ENCODE measurements at regions not wholly inside any gene's neighbourhood (a gene's known extent, or its start where the extent isn't known, plus 50 kb on each side); places are given as distances from the start of the nearest gene placed in this dataset.

DNA sequence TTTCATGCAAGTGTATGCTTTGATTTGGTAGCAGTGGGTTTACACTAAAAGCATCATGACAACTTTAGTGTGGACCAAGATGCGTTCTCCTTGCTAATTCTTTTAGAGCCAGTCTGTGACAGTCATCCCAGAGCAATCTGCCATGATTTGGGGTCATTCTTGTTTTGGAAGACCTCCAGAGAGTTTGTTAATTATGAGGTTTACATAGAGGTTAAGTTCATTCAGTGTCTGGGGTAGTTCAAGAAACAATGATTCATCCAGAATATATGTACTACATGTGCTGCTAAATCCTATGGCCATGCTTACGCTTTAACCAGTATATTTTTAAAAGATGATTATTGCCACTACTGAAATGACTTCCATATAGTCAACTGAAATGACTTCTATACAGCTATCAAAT, 328.5 kb upstream of the AGA start:
- no peaks in the 10 kb centered on the region for H3K27me3 ChIP-seq
- TF ChIP-seq, protein P1, sequence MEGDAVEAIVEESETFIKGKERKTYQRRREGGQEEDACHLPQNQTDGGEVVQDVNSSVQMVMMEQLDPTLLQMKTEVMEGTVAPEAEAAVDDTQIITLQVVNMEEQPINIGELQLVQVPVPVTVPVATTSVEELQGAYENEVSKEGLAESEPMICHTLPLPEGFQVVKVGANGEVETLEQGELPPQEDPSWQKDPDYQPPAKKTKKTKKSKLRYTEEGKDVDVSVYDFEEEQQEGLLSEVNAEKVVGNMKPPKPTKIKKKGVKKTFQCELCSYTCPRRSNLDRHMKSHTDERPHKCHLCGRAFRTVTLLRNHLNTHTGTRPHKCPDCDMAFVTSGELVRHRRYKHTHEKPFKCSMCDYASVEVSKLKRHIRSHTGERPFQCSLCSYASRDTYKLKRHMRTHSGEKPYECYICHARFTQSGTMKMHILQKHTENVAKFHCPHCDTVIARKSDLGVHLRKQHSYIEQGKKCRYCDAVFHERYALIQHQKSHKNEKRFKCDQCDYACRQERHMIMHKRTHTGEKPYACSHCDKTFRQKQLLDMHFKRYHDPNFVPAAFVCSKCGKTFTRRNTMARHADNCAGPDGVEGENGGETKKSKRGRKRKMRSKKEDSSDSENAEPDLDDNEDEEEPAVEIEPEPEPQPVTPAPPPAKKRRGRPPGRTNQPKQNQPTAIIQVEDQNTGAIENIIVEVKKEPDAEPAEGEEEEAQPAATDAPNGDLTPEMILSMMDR (IDR thresholded peaks at IDR 0.05), result no peak
- TF ChIP-seq POLR2AphosphoS5 (IDR thresholded peaks at IDR 0.05), result no peak
- TF ChIP-seq EP300 (IDR thresholded peaks at IDR 0.05), result no peak
- TF ChIP-seq POLR2A (IDR thresholded peaks at IDR 0.05), result no peak
- H3K9me3 ChIP-seq, result no peaks in the 10 kb centered on the region
- no peak overlapping the region for H3K4me3 ChIP-seq
- no peaks in the 10 kb centered on the region for H3K36me3 ChIP-seq
- H3K4me1 ChIP-seq, result no peaks in the 10 kb centered on the region
- DNase-seq (ENCODE audit: low spot score in 2 of 2), result no peak
- no peak overlapping the region for H3K27ac ChIP-seq
- 81% methylated on average over 2 of the region's 2 CpGs for WGBS

DNA sequence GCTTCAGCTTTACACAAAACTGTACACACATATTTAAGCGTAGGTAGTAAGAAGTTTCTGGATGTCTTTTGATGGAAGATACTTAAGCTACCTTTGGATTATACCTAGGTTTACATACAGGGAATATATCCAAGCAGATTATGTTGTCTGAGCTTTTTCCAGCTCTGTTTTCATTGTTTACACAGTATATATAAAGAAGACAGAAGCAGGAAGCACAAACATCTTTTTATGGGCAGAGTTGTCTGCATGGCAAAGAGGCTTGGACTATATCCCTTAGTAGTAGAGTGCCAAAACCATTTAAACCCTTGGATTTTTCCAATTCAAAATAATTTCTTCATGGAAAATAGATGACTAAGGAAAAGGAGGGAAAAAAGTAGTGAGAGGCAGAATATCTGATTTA, 329.4 kb upstream of the AGA start:
- H3K27ac ChIP-seq, result no peak overlapping the region

DNA sequence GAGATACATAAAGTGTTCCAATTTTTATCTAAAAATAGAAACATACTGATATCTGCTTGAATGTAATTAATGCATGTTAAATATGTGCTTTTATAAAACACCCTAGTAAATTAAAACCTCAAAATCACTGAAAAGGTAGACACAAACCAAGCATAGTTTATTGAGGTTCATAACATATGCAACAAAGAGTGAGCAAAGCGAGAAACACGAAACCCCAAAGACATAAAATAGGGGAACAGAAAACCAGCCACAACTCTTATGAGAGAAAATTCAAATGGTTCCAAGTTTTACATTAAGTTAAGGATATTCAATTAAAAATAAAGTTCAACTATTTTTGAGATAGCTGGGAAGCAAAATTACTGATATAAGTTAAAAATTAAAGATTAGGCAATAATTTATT, 336.4 kb upstream of the AGA start:
- Histone ChIP-seq H3K4me1 (no peaks in the 10 kb centered on the region), H3K4me3 (no peak overlapping the region), H3K27ac (no peak overlapping the region), H3K27me3 (no peaks in the 10 kb centered on the region), H3K36me3 (no peaks in the 10 kb centered on the region), H3K9me3 (no peaks in the 10 kb centered on the region)
- no peak for DNase-seq (ENCODE audit: low spot score in 2 of 2)
- 89% methylated on average over 2 of the region's 2 CpGs for WGBS
- TF ChIP-seq POLR2AphosphoS5 (IDR thresholded peaks at IDR 0.05), result no peak
- TF ChIP-seq, protein P1 (IDR thresholded peaks at IDR 0.05), result no peak
- TF ChIP-seq EP300 (IDR thresholded peaks at IDR 0.05), result no peak
- TF ChIP-seq POLR2A (IDR thresholded peaks at IDR 0.05), result no peak

More for the DNA sequence above, 329.4 kb upstream of the AGA start:
- no peak for TF ChIP-seq POLR2AphosphoS5 (IDR thresholded peaks at IDR 0.05)
- TF ChIP-seq EP300 (IDR thresholded peaks at IDR 0.05), result no peak
- TF ChIP-seq, protein P1 (IDR thresholded peaks at IDR 0.05), result no peak
- TF ChIP-seq POLR2A (IDR thresholded peaks at IDR 0.05), result no peak
- DNase-seq (ENCODE audit: low spot score in 2 of 2), result no peak
- Histone ChIP-seq H3K4me1 (no peaks in the 10 kb centered on the region), H3K9me3 (no peaks in the 10 kb centered on the region), H3K36me3 (no peaks in the 10 kb centered on the region), H3K27me3 (no peaks in the 10 kb centered on the region), H3K4me3 (no peak overlapping the region)
- WGBS, result 84% methylated on average over 1 of the region's 1 CpG

DNA sequence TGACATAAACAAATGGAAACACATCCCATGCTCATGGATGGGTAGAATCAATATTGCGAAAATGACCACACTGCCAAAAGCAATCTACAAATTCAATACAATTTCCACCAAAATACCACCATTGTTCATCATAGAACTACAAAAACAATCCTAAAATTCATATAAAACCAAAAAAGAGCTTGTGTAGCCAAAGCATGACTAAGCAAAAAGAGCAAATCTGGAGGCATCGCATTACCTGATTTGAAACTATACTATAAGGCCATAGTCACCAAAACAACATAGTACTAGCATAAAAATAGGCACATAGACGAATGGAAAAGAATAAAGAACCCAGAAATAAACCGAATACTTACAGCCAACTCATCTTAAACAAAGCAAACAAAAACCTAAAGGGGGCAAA, 342.8 kb upstream of the AGA start:
- H3K4me3 ChIP-seq, result no peak overlapping the region
- no peak for DNase-seq (ENCODE audit: low spot score in 2 of 2)
- no peaks in the 10 kb centered on the region for H3K36me3 ChIP-seq
- H3K27me3 ChIP-seq, result no peaks in the 10 kb centered on the region
- WGBS, result 62% methylated on average over 4 of the region's 4 CpGs
- TF ChIP-seq, protein P1 (IDR thresholded peaks at IDR 0.05), result no peak
- TF ChIP-seq POLR2AphosphoS5 (IDR thresholded peaks at IDR 0.05), result no peak
- no peak for TF ChIP-seq POLR2A (IDR thresholded peaks at IDR 0.05)
- no peak for TF ChIP-seq EP300 (IDR thresholded peaks at IDR 0.05)
- H3K27ac ChIP-seq, result no peak overlapping the region
- H3K9me3 ChIP-seq, result no peaks in the 10 kb centered on the region
- H3K4me1 ChIP-seq, result no peaks in the 10 kb centered on the region

DNA sequence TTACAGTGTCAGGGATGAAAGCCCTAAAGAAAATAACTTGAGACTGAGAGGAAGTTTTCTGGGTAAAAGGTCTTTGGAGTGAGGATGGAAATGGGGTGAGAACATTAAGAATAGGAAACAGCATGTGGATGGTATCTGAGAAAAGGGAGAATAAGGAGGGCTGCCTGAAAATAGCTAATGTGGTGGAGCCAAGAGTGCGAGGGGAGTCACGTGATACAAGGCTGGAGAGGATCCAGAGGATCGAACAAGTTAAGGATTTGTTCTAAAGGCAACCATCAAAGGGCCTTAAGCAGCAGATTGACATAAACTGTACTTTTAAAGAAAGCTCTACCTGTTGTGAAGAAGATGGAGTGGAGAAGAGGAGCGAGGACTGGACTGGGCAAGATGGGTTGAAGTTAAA, 347.4 kb upstream of the AGA start:
- DNase-seq (ENCODE audit: low spot score in 2 of 2), result no peak
- WGBS, result 65% methylated on average over 4 of the region's 4 CpGs
- no peaks in the 10 kb centered on the region for H3K4me1 ChIP-seq
- TF ChIP-seq, protein P1 (IDR thresholded peaks at IDR 0.05), result no peak
- no peak for TF ChIP-seq POLR2AphosphoS5 (IDR thresholded peaks at IDR 0.05)
- TF ChIP-seq EP300 (IDR thresholded peaks at IDR 0.05), result no peak
- no peak for TF ChIP-seq POLR2A (IDR thresholded peaks at IDR 0.05)
- no peaks in the 10 kb centered on the region for H3K27me3 ChIP-seq
- no peaks in the 10 kb centered on the region for H3K9me3 ChIP-seq
- no peak overlapping the region for H3K27ac ChIP-seq
- H3K4me3 ChIP-seq, result no peak overlapping the region
- no peaks in the 10 kb centered on the region for H3K36me3 ChIP-seq
